IPS DF 4.7 (cell line): ENCODE measurements at regions not wholly inside any gene's neighbourhood (a gene's known extent, or its start where the extent isn't known, plus 50 kb on each side); places are given as distances from the start of the nearest gene placed in this dataset.
"Not testable (repeated sequence)": the region's sequence is repeated elsewhere in the genome, so short reads cannot be mapped to it uniquely, and the experiment has no call there.

ENCODE experiments used
- DNase-seq: peaks from one replicate; pipeline ENCODE4 v3.0.0-alpha.2; 2013; ENCODE audit warnings: low spot score; ENCODE audit errors: extremely low read depth

DNA sequence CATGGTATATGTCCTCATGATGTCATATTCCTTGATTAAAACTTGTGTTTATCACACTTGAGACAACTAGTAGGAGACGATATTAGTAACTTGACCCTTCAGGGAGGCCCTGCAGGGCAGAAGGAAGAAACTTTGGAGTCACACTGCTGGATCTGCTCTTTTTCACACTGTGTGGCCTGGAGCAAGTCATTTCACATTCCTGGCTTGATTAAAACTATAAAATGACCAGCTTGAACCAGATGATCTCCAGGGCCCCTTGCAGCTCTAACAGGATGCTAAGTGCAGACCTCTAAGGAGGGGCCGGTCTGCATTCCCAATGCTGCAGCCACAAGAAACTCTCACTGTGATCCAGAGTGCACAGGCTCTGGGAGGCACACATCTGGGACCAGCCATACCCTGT lies 146.4 kb upstream of the ZNF366 start:
- DNase-seq: no peak

DNA sequence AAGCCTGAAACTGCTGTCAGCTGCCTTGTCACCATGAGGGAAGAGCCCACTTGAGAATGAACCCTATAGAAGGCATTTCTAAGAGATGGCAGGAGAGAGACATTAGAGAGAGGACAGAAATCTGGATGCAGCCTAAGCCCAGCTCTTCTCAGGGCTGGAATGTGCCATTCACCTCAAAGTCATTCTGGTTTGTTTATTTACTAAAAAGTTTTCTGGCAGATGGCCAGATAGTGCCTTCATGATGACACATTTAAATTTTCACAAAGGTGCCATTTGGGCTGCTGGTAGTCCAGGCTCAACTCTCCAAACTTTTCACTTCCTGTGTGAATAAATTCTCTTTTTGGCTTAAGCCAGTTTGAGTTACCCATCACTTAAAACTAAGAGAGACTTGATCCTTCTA lies 144.6 kb upstream of the ZNF366 start:
- DNase-seq: no peak

DNA sequence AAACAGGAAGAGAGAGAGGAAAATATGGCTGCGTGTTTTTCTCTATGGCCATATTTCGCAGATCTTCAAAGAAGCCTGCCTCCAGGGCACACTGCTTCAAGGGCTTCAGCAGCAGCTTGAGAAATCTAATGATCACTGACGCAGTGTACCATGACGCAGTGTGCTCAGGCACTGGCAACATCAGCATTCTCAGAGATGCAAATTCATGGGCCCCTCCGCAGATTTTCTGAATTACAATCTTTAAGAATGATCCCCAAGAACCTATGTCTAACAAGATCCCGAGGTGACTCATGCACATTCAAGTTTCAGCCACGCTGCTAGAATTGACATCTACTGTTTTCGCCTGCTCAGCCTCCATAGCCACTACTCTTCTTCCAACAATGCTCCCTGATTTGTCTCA lies 143.9 kb upstream of the ZNF366 start:
- DNase-seq: no peak

DNA sequence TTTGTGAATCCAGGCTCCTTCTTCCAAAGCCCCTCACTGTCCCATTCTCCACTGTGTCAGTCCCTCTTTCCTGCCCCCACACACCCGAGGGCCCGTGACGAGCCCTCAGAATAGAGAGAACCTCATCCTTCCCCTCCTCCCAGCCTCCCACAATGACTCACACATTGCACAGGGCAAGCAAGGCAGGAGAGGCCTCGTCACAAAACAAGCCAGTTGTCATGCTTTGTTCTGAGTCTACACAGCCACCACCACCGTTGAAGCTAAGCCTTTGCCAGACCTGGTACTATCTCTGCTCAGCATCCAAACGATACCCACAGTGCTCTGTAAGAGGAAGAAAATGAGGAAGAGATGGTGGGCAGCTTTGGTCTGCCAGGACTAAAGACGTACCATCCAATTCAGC lies 142.2 kb upstream of the ZNF366 start:
- no peak for DNase-seq

DNA sequence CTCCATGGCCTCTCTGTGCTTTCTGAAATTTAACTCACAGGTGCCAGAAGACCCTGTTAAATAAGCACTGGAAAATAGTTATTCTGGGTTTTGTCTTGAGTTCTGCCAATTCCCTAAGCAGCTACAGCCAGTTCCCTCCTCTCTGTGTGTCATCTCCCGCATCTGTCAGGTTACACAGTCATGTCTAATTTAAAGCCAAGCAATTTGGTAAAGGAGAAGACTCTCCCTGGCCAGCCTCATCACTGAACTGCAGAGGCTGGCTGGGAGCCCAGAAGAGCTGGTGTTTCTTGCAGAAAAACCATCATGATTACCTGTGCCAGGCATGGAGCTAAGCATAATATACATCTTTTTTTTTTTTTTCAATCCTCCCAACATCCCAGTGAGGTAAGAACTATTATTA lies 141.3 kb upstream of the ZNF366 start:
- no peak for DNase-seq

DNA sequence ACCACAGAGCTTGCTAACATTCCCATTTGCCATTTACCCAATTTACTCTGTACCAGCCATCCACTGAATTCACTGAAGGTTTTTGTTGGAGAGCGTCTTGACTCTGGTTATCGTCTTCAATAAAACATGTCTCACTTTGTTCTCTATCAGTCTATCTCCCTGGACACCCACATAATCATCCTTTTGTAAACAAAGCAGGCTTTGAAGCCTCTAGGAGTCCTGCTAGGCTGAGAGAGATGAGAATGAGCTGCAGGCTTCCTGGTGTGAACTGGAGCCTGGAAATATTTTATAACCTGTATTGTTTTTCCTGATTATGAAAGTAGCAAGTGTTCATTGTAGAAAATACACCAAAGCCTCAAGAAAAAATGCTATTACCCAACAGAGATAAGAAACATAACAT lies 140.6 kb upstream of the ZNF366 start:
- DNase-seq: no peak

DNA sequence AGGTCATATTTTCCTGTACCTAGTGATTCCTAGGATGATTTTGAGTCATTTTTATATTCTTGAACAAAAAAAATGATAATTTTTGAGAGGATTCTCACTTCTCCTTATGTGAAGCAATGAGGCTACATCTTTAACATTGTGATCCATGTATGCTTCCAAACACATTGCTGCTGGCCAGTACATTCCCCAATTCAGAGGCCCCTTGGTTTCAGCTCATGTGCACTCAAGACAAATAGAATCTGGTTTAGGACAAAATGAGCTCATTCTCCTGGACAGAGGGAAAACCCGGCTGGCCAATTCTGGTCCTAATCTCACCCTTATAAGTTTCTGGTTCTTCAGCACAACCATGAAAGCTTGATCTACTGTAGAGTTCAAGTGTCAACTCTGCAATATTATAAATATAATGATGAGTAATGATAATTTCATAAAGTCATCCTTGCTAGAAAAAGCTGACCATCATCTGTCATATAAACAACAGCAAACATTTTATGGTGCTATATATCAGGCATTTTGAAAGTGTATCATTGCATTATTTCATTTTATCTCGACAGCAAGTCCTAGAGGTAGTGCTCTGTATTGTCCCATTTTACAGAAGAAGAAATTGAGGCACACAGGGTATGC lies 139.1 kb upstream of the ZNF366 start:
- DNase-seq: no peak

DNA sequence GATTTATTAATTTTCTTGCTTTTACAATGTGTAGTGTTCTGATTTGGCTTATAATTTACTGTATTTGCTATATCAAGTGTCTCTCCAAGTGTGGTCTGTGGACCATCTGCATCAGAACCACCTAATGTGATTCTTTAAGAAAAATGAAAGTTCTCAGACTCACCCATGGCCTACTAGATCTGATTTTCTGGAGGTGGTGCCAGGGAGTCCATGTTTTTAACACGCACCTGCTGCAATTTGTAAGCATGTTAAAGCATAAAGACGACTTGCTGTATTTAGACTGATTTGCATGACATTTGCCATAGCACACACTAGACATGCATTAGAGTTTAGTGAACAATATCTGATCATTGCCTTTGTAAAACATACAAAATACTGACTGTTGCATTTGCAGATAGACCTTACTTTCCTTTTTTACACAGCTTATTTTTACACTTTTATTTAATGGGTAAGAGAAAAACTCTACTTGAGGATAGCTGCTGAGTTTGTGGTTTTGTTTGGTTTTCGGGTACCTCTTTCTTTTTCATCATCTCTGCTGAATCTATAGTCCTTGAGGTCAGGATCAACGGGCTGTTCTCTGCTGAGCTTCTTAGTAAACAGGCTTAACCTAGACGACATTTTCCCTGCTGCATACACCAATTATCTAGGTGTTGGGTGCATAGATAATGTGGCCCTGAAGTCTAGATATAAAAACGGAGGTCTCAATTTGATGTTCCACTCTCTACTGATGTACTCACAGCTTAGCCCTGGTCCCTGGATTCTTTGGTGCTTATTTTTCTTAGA lies 138.0 kb upstream of the ZNF366 start:
- no peak for DNase-seq

DNA sequence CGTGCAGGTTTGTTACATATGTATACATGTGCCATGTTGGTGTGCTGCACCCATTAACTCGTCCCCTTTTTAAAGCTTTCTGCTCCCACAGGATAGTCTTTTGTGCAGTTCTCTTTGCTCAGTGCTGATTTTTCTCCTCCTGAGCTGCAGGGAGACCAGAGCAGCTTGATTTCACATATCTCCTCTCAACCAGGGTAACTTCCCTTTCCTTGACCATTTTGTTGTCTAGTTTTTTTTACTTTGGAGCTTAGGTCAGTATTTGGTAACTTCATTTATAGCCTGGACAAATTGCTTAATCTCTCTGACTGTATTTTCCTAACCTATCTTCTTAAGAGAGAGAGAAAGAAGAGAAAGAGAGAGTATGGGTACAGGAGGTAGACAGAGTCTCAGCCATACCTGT lies 137.1 kb upstream of the ZNF366 start:
- no peak for DNase-seq

DNA sequence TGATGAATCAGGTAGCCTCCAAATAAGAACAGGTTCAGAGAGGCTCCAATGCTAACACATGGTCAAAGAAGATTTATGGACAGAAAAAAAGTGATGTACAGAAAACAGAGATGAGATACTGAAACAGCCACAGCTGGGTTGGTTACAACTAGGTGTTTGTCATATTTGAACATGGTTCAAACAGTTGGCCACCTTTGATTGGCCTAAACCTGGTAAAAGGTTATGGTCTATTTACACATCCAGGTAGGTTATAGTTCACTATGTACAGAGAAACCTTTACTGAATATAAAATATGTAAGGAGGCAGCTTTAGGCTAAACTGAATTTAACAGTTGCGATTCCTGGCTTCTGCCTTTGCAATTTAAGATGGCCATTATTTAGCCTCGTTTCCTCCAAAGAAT lies 134.0 kb upstream of the ZNF366 start:
- no peak for DNase-seq

DNA sequence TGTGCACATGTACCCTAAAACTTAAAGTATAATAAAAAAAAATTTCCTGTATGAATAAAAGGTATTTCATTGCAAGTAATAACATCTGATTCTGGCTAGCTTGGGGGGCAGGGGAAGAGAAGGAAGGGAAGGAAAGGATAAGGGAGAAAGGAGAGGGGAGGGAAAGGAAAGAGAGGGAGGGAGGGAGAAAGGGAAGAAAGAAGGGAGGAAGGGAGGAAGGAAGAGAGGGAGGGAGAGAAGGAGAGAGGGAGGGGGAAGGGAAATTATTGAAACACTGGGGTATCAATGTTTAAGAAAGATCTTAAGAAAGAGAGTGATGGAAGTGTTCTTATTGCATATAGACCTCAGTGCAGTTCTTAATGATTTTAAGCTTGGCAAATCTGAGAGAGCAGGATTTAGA lies 129.8 kb upstream of the ZNF366 start:
- no peak for DNase-seq

DNA sequence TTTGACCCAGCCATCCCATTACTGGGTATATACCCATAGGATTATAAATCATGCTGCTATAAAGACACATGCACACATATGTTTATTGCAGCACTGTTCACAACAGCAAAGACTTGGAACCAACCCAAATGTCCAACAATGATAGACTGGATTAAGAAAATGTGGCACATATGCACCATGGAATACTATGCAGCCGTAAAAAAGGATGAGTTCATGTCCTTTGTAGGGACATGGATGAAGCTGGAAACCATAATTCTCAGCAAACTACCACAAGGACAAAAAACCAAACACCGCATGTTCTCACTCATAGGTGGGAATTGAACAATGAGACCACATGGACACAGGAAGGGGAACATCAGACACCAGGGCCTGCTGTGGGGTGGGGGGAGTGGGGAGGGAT lies 129.4 kb upstream of the ZNF366 start:
- DNase-seq: not testable (repeated sequence)

DNA sequence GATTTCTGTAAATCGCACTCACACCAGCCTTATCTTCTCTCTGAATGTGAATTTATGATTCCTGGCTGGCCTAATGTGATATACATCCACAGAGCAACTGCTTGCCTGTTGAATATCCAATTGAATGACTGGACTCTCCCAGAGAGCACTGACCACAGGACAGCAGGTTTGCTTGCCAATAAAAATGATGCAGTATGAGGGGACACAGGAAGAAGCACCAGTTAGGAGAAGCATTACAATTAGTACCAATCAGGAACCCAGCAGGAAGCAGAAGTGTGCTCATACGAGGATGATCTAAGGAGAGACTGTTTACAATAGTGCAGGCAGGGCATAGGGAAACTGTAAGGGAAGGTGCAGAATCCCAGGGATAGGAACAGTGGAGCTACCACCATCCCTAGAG lies 127.2 kb upstream of the ZNF366 start:
- no peak for DNase-seq

DNA sequence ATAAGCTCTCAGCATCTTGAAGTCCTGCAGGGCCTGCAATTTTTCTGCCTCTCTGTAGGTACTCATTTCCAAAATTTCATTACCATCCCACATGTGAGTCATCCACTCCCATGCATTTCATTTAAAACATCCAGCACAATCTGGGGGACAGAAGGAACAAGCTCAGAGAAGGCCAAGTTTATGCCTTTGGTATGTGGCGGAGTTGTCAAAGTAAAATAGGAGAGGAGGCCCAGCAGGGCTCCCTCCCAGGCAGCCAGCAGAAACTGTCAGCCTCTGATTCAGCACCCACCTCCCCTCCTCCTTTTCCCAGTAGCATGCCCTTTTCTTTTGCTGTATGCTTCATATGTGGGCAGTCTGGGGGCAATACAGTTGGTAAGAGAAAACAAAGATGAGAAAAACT lies 126.4 kb upstream of the ZNF366 start:
- no peak for DNase-seq

DNA sequence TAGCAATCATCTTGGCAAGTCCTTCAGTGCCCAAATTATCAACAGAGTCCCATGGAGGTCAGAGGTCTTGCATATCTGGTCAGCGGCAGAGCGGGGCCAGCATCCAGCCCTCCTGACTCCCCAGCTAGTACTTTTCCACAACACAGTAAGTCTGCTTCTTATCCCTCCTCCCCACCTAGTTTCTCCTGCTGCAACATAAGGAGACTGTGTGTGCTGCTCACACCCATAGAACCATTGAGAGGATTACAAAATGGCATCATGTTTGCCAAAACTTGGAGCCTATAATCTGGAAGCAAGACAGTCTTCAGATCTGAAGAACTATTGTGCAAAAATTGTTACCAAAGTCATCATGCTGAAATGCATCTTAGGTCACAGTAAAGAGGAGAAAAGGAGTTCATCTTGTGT lies 125.8 kb upstream of the ZNF366 start:
- no peak for DNase-seq

DNA sequence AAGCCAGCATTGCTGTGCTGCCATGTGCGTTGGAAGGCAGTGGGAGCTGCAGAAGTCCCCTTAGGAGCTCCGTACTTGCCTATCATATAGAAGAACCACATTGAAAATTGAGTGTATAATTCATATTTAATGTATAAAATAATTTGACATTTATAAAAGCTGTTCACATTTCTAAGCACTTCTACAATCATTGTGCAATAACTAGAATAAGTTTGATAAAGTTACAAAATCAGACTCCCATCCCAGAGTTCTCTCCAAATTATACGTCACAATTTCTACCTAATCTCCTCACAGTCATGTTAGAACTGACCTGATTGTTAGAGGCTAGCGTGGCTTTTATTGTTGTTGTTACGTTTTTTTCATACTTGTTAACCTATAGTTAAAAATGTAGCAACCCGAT lies 123.5 kb upstream of the ZNF366 start:
- no peak for DNase-seq

DNA sequence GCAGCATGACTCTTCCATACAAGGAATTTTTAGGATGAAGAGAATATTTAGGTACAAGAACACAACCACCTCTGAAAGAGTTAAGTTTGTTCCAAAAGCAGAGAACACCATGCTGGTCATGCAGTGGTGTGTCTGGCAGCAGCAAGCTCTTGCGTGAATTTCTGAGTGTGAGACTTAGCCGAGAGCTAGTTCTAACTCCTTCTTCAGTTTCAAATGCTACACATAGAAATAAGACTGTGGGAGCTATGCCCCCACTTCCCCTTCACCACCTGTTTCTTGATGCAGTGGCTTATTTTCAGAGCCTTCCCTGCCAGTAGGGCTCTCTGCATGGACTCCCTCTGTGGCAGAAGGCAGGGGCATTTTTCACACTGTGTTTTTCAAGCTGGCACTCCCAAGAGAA lies 122.9 kb upstream of the ZNF366 start:
- no peak for DNase-seq

DNA sequence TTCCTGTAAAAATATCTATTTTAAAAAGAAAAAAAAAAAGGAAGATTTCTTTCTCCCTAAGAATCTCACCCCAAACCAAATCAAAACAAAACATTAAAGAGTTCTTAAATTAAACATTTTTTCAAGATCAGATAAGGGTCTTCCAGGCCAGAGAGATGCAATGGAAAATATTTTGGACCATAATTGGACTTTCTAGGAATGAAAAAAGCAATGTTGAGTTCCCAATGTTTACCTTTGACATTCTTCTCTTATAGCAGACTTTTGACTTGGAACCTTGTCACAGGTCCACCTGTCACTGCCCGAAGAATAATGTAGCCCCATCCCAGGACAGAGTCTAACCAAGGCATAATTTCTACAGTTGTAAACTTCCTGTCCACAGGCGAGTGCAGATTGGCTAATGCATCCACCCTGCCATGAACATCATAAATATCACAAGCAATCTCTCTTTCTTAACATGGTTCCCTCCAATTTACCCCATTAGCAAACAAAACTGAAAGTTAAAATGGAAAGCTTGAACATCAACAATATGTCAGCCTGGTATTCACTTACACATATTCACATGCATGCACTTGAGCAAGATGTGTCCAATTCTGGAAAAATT lies 121.7 kb upstream of the ZNF366 start:
- DNase-seq: no peak

DNA sequence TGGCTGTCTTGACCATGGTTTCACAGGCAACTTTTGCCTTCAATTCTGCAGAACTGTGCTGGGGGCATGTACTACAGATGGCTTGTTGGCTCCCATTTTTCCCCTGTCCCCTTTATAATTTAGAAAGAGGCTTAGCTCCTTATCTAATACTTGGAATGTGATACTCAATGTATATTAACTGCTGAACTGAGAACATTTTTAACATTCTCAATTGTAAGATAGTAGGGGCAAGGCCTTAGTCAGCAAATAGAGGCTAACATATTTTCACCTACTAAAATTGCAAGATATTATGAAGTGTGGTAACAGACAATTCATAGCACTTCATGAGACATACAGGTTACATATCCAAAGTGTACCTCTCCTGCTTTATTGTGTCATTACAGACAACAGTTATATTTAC lies 118.1 kb upstream of the ZNF366 start:
- DNase-seq: no peak

DNA sequence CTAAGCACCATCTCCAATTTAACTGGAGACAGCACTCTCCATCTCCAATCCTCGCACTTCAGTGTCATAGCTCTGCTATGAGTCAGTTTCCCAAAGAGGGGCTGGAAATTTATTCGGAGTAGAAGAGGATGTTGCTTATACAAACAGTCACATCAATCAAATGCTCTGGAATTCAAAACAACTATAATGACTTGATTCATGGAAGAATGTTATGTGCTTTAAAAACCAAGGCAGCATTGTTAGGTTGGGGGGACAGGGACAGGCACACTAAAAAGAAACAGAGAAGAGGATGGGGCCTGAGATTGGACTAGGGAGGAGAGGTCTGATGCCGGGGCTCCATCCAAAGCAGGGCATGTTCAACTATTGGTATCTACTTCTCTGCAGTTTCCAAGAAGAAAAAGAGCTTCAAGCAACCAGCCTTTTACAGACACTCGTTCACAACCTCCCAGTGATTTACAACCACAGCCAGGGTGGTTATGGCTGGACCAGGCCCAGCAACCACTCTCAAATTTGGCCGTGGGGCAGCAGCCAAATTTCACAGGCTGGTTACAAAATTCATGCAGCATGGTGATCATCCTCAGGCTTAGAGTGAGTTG lies 117.5 kb upstream of the ZNF366 start:
- DNase-seq: no peak

DNA sequence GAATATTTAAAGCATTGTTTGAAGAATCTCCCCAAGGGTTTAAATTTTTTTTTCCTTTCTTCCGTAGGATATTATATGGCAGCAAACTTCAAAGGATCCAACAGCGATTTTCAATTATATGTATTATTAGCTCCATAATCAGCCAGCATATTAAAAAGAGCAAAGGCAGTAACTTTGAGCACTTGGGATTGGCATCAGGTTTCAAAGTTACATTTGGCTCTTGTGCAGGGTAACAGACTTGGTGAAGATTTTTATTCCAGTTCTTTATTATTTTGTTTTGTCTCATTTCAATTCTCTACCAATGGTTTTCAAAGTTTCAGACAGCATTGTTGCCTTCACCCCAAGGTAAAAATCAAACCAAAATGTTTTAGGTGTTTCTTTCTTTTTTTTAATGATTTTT lies 116.7 kb upstream of the ZNF366 start:
- DNase-seq: no peak

DNA sequence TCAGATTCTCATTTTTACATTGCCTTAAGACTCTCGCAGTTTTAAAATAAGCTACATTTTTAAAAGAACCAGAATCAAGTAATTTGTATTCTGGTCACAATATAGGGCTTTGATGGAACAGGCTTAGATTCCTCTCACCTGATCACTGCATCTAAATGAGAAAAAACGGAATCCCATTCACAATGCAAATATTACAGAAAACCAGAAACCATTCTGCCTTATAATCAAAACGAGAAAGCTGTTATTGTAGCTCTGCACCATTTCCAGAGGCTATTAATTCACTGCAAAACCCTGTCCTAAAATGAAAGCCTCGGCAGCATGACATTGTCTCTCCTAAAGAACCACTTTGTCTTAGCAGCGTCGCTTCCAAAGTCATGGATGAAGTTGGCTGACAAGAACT lies 116.1 kb upstream of the ZNF366 start:
- DNase-seq: no peak
